ENCODE measurements at regions not wholly inside any gene's neighbourhood (a gene's known extent, or its start where the extent isn't known, plus 50 kb on each side); places are given as distances from the start of the nearest gene placed in this dataset.

GRCh38 chr10:71046747-71047146 is 158.4 kb upstream of the PCBD1 start:
- WGBS, 2 donors, result 82 to 91% methylated on average over 5 of the region's 5 CpGs

GRCh38 chr10:71048971-71049615 is 160.7 kb upstream of the PCBD1 start:
- Histone ChIP-seq H3K4me1 (no peaks in the 10 kb centered on the region), H3K36me3 (no peaks in the 10 kb centered on the region), H3K4me3 (no peak overlapping the region), H3K27me3 (peaks cover 0 to 21% (median 0%) of the 10 kb centered on the region in 4 donors), H3K9me3 (no peaks in the 10 kb centered on the region), H3K27ac (no peak overlapping the region)
- intact Hi-C loops (cut with DNase I), result no loop called here
- 73 to 76% methylated on average over 5 to 6 of the region's 6 CpGs for WGBS, 2 donors
- TF ChIP-seq CTCF (IDR thresholded peaks at IDR 0.05) (no peak), POLR2A (IDR thresholded peaks at IDR 0.05) (no peak)
- no peak for DNase-seq

More at GRCh38 chr10:71046747-71047146, 158.4 kb upstream of the PCBD1 start:
- Histone ChIP-seq H3K27ac (no peak overlapping the region), H3K36me3 (no peaks in the 10 kb centered on the region), H3K27me3 (peaks cover 0 to 17% (median 0%) of the 10 kb centered on the region in 4 donors), H3K4me3 (no peak overlapping the region), H3K9me3 (no peaks in the 10 kb centered on the region), H3K4me1 (no peaks in the 10 kb centered on the region)
- intact Hi-C loops (cut with DNase I), result no loop called here
- no peak for DNase-seq
- no peak for TF ChIP-seq CTCF (IDR thresholded peaks at IDR 0.05)
- no peak for TF ChIP-seq POLR2A (IDR thresholded peaks at IDR 0.05)

GRCh38 chr10:71049994-71050393 is 161.6 kb upstream of the PCBD1 start:
- peaks cover 0 to 21% (median 0%) of the 10 kb centered on the region in 4 donors for H3K27me3 ChIP-seq
- intact Hi-C loops (cut with DNase I), result no loop called here
- 79 to 84% methylated on average over 6 of the region's 6 CpGs for WGBS, 2 donors
- no peak overlapping the region for H3K4me3 ChIP-seq
- H3K27ac ChIP-seq, result no peak overlapping the region
- DNase-seq, result no peak
- H3K9me3 ChIP-seq, result no peaks in the 10 kb centered on the region
- H3K4me1 ChIP-seq, result no peaks in the 10 kb centered on the region
- H3K36me3 ChIP-seq, result no peaks in the 10 kb centered on the region
- TF ChIP-seq POLR2A (IDR thresholded peaks at IDR 0.05) (no peak), CTCF (IDR thresholded peaks at IDR 0.05) (no peak)

GRCh38 chr10:71052076-71052660 is 160.2 kb upstream of the UNC5B start:
- H3K4me3 ChIP-seq, result no peak overlapping the region
- H3K36me3 ChIP-seq, result no peaks in the 10 kb centered on the region
- no peak for TF ChIP-seq POLR2A (IDR thresholded peaks at IDR 0.05)
- no peak for TF ChIP-seq CTCF (IDR thresholded peaks at IDR 0.05)
- H3K9me3 ChIP-seq, result no peaks in the 10 kb centered on the region
- H3K27me3 ChIP-seq, result peaks cover 0 to 21% (median 0%) of the 10 kb centered on the region in 4 donors
- intact Hi-C loops (cut with DNase I), result no loop called here
- H3K4me1 ChIP-seq, result no peaks in the 10 kb centered on the region
- no peak overlapping the region for H3K27ac ChIP-seq
- DNase-seq, result no peak
- 48 to 75% methylated on average over 8 of the region's 9 CpGs for WGBS, 2 donors

- TF ChIP-seq POLR2A (IDR thresholded peaks at IDR 0.05) (no peak), CTCF (IDR thresholded peaks at IDR 0.05) (no peak)
- Histone ChIP-seq H3K27me3 (peaks cover 0 to 21% (median 0%) of the 10 kb centered on the region in 4 donors), H3K4me1 (no peaks in the 10 kb centered on the region), H3K4me3 (no peak overlapping the region), H3K27ac (no peak overlapping the region), H3K9me3 (no peaks in the 10 kb centered on the region), H3K36me3 (no peaks in the 10 kb centered on the region)
- WGBS, 2 donors, result 83 to 94% methylated on average over 2 to 4 of the region's 4 CpGs
- no peak for DNase-seq
- intact Hi-C loops (cut with DNase I), result no loop called here
Measured at GRCh38 chr10:71052708-71053107, 159.7 kb upstream of the UNC5B start.
